ENCODE measurements at regions not wholly inside any gene's neighbourhood (a gene's known extent, or its start where the extent isn't known, plus 50 kb on each side); places are given as distances from the start of the nearest gene placed in this dataset.

DNA sequence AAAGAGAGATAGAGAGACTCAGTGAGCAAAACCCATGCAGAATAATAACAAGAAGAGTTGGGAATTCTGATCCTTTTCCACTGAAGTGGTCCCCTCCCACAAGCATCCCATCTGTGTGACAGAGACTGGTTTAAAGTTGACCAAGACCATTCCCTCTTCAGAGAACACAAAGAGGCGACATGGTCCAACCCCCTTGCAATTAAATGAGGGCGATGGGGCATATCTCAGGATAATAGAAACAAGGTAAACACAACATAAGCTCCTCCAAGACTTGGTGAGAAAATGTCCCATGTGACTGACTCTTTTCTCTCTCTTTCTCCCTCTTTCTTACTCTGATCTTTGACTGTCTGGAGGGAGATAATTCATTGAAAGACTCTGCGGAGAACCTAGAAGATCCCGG, 526.7 kb downstream of the SOX11 start:
- TF ChIP-seq POLR2AphosphoS5 (IDR thresholded peaks at IDR 0.05), result no peak
- TF ChIP-seq POLR2A (IDR thresholded peaks at IDR 0.05; ENCODE audit: low read depth), result no peak
